Left lobe of liver (tissue), 2 donors: ENCODE measurements at regions not wholly inside any gene's neighbourhood (a gene's known extent, or its start where the extent isn't known, plus 50 kb on each side); places are given as distances from the start of the nearest gene placed in this dataset.
A peak's percentile ranks its signal among the peaks of the same experiment; 100 is the strongest.

ENCODE experiments used
- ATAC-seq: fragments of 200-7000 bp; cut with Tn5 transposase; one replicate; pipeline ENCODE4 v1.9.1; 2020; ENCODE audit warnings: mild to moderate bottlenecking, moderate library complexity
- DNase-seq: peaks from one replicate; pipeline ENCODE4 v3.0.0-alpha.2; 2020; ENCODE audit warnings: low spot score
- donor health status: DM: no; HTN: no; CAD: no; lungs with moderate emphysema.
- donor health status: DM: no; HTN: yes; CAD: no.

DNA sequence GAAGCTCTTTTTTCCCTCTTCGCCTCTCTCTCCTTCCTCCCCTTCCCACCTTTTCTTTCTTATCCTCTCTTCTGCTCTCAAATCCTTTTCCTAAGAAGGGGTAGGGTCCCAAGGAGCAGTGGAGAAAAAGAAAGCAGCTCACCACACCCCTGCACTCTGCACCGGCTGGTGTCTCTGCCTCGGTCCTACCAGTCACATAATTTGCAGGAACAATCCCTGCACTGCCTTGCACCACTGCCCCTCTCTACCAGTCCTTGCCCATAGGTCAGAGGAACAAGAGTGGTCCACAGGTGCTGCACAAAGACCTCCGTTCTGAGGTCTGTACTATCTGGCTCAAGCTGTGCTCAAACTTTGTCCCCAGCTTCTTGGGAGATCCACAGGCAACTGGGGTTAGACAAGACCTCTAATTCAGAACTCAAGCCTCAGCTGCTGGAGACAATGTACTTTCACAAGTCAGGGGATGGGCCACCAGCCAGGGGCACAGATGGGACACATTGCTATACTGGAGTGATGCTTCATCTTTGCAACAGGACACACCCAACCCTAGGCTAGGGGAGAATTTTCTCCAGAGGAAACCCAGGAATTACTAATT lies 125.4 kb upstream of the ZNF507 start:
- DNase-seq, result peak; percentile 6
- ATAC-seq, result no peak

DNA sequence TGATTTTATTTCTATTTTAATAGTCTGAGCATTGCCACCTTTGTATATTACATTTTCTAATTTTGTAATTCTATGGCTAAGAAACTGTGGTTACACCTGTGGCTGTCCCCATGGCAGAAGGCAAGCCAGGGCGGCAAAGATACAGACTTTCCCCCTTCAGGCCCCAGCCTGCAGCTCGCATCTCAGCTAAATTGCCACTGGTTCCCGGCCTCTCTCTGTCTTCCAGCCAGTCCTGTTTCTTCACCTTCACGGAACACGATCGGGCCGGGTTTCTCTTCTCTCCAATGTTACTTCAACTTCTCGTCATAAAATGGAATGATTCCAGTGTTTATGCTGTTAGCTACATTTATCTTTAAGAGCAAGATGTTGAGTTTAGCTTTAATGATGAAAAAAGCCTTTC lies 124.5 kb upstream of the ZNF507 start:
- no peak for ATAC-seq
- DNase-seq, result no peak

DNA sequence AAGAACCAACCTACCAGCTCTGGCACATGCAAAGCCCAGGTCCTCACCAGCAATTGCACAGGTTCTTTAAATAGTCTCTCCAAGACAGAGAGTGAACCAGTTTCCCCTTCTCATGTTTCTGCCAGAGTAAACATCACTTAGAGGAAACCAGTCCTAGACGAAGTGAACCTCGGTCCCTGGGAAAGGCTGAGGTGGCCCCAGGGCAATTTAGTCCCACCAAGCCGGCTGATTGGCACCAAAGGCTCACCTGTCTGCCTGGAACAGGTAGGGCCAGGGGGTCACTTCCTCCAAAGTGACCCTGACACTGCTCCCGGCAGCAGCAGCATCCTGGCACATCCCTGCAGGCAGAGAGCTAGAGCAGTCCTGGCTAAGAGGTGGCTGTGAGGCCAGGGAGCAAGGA lies 122.9 kb upstream of the ZNF507 start:
- ATAC-seq (no peak), DNase-seq (no peak)

DNA sequence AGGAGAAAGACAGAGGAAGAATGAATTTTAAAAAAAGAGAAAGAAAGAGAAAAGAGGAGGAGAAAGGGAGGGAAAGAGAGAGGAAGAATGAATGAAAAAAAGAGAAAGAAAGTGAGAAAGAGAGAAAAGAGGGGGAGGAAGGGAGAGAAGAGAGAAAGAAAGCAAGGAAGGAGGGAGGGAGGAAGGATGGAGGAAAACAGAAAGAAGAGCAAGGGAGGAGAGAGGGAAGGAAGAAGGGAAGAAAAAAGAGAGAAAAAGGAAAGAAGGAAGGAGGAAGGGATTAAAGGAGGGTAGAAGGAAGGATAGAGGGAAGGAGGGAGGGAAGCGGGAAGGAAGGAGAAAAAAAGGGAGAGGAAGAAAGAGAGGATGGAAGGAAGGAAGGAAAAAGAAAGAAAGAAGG lies 122.3 kb upstream of the ZNF507 start:
- no peak for DNase-seq
- ATAC-seq, result no peak

DNA sequence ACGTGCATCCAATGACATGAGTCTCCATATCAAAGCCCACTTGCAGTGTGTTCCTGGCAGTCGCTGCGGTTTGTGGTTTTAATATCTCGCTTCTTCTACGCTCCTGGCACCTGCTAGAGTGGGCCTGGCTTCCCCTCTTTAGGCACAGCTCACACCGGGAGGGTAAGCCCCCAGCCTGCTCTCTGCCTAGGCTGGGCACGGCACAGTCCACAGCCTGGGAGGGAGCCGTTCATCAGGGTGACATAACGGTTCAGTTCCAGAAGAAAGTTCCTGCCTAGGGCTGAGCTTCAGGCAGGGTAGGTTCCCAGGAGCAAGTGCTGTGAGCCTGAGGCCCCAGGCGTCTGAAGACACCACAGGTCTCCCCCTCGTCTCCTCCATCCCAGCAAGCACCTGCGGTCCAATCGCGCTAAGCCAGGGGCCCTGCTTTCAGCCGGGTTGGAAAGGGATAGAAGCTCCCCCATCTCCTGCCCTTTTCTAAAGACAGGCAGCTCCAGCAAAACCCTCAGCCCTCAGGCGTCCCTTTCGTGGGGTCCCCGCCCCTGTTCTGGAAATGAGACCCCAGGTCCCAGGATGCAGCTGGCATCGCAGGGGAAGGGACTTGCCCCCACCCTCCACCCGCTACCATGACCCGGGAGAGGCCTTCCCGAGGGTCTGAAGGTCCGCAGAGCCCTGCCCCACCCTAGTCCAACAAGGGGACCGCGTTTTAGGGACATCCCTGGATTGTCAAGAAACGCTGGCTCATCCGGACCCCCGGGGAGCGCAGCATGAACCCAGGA lies 121.6 kb upstream of the ZNF507 start:
- peak; percentile 7 for ATAC-seq

DNA sequence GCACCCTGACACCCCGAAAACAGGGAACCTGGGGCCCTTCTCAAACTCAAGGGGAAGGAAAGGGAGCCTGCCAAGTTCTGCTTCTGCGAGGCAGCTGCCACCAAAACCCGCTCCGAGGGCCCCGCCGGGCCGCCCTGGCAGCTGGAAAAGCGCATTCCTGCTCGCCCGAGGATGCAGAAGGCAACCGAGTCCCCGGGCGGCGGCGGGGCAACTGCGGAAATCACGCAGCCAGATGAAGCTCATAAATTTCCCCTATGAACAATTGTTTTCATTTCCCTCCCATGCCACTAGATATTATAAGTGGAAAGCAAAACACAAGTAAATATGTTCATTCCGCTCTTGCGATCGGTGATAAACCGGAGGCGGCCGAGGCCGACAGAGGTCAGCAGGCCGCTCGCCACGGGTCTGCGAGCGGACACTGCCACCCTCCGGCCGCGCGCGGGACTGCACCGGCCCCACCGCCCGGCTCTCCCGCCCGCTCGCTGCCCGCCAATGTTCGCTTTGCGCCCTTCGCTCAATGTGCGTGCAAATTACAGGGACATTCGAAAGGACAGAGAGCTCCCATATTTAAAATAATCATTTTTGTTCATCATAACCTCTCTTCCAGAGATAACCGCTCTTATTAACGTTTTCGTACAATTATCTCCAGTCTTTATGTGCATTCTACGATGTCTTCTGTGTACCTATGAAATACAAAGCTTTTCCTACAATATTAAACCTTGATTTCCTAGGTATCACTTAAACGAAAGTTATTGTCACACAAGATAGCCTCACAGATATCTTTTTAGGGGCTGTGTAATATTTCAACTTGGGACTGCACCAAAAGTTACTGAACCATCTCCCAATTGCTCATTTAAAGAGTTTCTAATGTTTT lies 120.8 kb upstream of the ZNF507 start:
- ATAC-seq (peak; percentile 100), DNase-seq (peak; percentile 62)

More for the DNA sequence above, 121.6 kb upstream of the ZNF507 start:
- DNase-seq, result no peak

DNA sequence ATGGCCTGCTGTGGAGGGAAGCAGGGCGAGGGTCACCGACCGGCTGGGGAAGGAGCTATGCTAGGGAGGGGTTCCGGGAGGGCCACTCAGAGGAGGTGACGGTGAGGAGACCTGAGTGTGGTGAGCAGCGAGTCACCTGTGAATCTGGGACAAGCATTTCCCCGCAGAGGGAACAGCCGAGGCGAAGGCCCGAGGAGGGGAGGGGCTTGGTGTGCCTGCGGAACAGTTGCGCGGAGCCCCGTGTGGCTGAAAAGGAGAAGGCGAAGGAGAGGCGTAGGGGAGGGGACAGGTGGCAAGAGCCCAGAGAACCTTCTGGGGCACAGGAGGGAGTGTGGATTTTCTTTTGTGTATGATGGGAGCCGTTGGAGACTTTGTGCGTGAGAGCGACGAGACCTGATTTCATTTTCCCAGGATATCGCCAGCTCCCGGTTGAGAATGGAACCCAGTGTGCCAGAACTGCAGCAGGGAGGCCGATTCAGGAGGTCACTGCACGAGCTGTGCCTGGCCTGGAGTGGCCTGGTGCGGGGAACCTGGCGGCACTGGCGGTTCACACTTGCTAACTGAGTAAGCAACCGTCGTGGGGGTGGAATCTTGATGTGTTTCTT lies 117.7 kb upstream of the ZNF507 start:
- DNase-seq, result no peak
- ATAC-seq, result no peak

DNA sequence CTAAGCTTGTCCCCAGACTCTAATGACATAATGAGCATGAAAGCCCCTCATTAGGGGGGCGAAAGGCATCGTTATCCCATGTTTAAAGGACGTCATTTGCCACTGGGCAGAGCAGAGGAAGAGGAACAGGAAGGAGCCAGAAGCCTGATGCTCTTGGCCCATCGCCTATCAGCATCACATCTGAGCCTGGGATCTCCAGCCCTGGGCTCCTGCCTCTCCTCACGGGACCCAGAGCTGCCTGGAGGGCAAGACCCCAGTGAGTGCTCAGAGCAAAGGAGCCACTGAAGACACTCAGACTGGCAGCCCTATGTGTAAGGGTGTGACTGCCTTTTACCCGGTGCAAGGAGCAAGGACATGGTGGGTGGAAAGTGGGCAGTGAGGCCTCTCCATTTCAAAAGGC lies 115.0 kb upstream of the ZNF507 start:
- ATAC-seq (no peak), DNase-seq (no peak)

DNA sequence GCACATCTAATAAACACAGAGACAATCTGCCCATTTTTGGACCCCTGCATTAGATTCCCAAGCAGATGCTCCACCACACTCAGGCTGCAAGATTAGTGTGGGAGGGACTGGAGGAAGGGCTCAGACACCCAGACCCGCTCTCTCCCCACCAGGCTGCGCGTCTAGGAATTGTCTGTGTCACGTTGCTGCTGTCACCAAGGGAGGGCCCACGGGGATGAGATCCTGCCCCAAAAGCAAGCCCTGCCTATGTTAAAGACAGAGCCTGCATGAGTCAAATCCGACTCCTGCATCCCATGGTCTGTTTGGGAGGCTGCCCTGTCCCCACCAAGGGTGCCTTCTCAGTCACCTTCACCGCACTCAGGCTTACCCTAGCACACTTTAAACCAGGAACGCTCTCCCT lies 114.4 kb upstream of the ZNF507 start:
- ATAC-seq, result no peak
- no peak for DNase-seq

DNA sequence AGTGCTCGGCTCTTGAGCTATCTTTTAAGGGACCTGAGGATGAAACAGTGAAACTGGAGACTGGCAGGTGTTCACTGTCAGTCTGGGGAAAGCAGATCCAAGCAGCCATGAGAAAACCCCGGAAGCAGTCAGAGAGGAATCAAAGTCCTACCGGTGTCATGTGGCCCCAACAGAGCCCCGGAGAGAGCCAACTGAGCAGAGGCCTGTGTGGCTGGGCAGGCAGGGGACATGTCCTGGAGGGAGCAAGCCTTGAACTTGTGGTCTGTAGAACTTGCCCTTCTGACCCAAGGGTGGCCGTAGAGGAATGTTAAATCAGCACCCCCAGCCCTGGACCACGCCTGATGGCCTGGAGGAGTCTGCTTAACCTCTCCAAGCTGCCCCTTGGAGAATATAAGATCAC lies 113.7 kb upstream of the ZNF507 start:
- ATAC-seq, result no peak
- DNase-seq, result no peak

DNA sequence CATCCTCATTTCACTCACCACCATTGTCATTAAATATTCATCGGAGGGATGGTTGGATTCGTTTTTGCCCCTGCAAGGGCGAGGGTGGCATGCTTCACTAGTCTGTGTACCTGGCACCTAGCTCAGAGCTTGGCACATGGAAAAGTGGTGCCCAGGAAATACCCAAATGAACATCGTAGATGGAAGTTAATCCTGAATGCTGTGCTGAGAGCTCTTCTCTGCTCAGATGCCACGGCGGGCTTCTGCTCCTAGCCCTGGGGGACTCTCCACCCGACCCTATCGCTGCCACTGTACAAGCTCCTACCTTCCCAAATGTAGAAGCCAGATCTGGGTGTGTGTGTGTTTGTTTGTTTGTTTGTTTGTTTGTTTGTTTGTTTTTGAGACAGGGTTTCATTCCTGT lies 113.0 kb upstream of the ZNF507 start:
- DNase-seq, result no peak
- ATAC-seq, result no peak

DNA sequence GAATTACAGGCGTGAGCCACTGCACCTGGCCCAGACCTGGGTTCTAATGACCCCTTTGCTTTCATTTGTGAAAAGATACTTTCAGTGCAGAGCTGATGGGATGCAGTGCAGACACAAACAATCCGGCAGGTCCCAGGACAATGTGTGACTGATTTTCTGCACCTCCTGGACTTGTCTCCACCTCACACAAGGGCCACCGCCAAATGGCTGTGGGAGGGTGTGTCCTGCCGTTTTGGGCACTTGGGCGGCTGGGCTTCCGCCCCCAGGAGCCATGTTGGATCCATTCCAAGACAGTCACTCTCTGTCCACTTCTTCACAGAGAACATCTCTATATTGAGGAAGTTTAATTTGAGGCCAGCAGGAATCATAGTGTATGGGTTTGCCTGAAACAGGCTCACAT lies 112.3 kb upstream of the ZNF507 start:
- DNase-seq (no peak), ATAC-seq (no peak)

DNA sequence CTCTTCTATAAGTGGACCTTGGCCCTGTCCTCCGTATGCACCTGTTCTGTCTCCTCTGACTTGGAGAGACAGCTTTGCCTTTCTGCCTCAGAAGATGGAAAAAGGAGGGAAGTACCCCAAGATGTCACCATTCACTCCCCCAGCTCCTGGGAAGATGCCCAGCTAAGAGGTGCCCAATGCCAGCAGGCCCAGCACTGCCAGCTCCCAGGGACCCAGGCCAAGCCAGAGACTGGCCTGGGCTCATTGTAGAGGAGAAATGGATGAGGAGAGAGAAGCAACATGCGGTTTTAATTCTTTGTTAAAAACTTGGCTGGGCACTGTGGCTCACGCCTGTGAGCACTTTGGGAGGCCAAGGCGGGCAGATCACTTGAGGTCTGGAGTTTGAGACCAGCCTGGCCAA lies 111.5 kb upstream of the ZNF507 start:
- DNase-seq, result no peak
- no peak for ATAC-seq

DNA sequence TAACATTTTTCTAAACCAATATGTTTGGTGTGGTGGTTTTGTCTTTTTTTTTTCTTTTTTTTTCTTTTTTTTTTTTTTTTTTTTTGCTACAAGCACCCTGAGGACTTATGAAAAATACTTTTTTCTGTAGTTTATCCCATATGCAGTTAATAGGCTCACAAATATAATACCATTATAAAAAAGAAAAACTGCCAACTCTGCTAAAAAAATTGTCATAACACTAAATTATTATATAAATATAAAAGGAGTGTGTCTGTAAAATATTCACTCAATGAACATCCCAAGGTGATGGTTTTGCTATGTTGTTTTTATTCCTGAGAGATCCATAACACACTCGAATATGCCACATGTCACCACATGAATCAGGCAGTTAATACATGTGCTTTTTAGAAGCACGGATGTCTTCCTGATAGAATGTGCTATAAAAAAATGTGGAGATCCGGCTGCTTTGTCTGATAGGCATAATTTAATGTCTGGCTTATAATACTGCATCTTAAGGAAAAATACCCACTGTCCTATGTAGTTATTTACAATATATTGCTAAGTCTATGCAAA lies 110.7 kb upstream of the ZNF507 start:
- no peak for ATAC-seq
- DNase-seq, result no peak

DNA sequence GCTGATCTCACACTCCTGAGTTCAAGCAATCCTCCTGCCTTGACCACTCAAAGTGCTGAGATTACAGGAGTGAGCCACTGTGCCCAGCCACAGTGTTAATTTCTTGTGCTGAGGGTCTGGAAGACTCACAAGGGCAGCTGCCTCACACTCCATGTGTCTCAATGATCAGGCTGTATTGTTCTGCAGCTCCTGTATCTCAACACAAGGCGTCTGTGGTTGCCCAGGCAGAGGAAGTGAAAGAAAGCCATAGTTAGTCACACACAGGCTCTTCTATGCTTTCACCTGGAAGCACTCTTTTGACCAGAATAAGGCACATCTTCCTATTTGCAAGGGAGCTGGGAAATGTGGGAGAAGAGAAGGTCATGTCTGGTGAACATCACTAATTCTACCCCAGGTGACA lies 107.3 kb upstream of the ZNF507 start:
- ATAC-seq (no peak), DNase-seq (no peak)

DNA sequence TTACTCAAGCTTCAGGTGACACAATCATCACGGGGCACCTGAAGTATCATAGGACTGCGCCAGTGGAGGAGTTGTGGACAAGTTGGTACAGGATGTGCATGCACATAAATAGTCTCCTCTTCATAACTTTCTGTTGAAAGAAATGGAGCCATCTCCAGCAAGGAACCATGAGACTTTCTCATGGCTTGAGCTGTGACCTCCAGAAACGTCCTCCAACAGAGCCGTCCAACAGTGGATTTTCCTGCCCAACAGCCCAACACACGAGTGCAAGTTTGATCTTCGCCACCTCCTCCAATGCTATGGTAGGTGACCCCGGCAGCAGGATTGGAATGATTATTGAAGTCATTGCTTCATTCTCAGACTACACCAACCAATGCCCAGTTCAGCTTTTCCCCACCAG lies 105.1 kb upstream of the ZNF507 start:
- DNase-seq (no peak), ATAC-seq (no peak)

DNA sequence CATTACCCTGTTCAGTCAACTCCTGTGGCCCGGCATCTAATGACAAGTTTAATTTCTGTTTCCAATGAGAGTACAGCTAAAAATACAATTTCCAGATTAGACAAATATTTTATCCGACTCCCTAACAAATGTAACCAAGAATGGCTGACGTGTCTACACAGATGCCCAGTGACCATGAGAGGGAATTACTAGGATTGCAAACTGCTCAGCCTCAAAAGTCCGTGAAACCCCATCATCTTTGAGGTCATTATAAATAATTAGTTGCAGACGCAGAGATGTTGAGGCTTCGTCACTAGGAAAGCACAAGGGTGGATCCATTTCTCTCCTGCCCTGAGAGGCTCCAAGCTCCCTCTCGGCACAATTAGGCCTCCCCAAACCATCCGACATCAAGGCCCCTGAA lies 104.1 kb upstream of the ZNF507 start:
- DNase-seq (no peak), ATAC-seq (no peak)

DNA sequence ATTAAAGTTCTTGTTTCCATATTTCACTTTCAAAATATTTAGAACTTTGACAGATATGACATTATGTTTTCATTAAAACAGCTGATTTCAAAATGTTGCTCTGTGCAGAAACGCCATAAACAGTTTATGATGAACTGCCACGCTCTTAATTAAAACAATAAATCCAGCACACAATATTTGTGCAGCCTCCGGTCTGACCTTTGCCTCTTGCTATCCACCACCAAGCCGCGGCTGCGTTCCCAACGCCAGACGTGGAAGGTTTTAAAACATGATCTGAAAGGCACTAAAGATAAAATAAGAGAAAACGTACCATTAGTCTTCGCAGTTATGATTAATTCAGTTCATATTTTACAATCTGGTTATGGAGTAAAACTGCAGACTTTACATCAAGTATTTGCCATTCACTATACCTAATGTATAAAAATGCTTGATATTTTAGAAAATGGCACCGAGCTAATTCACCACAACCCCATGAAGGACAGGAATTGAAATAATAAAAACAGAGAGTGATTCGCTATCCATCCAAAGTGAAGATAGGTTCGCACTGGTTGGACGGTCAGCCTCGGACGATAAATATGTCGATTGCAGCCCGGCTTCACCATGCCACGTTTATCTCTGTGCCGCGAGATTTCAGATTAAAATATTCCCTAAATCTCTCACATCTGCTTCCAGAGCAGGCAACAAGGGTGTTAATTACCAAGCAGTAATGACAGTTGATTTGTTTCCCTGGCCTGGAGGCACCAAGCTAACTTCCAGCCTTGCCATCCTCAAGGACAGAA lies 103.3 kb upstream of the ZNF507 start:
- DNase-seq, result no peak
- no peak for ATAC-seq

DNA sequence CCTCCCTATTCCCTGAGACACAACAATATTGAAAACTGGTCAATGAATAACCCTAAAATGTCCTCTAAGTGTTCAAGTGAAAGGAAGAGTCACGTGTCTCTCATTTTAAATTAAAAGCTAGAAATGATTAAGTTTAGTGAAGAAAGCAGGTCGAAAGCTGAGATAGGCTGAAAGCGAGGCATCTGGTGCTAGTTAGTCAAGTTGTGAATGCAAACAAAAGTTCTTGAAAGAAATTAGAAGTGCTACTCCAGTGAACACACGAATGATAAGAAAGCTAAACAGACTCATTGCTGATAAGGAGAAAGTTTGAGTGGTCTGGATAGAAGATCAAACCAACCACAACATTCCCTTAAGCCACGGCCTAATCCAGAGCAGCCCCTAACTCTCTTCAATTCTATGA lies 99.4 kb upstream of the ZNF507 start:
- ATAC-seq, result no peak
- no peak for DNase-seq

DNA sequence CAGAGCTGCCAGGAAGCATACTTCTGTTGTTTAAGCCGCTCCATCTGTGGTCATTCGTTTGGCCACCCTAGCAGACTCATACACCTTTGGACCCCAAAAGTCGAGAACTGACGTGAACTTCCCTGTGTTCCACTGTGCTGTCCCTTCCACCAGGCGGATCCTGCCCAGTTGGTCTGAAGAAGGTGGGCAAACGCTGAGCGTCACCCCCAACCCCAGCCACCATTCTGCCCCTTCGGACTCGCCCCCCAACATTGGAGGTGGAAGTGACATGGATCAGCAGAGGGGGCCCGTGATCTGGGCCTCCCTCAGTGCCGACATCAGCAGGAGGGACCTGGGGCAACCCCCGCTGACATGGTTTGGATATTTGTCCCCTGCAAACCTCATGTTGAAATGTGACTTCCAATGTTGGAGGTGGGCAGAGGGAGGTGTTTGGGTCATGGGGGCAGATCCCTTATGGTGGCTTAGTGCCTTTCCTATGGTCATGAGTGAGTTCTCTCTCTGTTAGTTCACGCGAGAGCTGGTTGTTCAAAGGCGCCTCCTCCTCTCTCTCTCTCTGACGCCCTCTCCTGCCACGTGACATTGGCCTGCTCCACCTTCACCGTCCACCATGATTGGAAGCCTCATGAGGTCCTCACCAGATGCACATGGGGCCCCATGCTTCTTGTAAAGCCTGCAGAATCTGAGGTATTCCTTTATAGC lies 93.6 kb upstream of the ZNF507 start:
- ATAC-seq, result no peak
- DNase-seq, result no peak
